H1 (cell line): ENCODE measurements at regions not wholly inside any gene's neighbourhood (a gene's known extent, or its start where the extent isn't known, plus 50 kb on each side); places are given as distances from the start of the nearest gene placed in this dataset.

ENCODE experiments used
- CTCF ChIA-PET: fragments of 300-600 bp; sonication (Branson Sonifier 250); formaldehyde crosslinking; loops from one replicate; lab custom pipeline; 2021; ENCODE audit not compliant: partially characterized antibody; lab: Charles Lee
- POLR2A ChIA-PET: fragments of 300-600 bp; sonication (Branson Sonifier 250); formaldehyde crosslinking; loops from one replicate; lab custom pipeline; 2021; ENCODE audit warnings: inconsistent platforms; ENCODE audit not compliant: partially characterized antibody; lab: Charles Lee
- DNase-seq, 2 experiments: peaks; one replicate each; pipeline versions ENCODE4 v3.0.0 to v3.0.0-alpha.2; 2010 to 2022; ENCODE audit warnings: low spot score in 2 of 2, low read depth in 1 of 2, mixed read lengths in 1 of 2
- FAIRE-seq: peaks from 2 replicates; lab custom pipeline; 2011; peaks lifted over from hg19 to GRCh38; lab: Jason Lieb, UNC
- H2AFZ ChIP-seq: 2 replicates; pipeline ENCODE4 v1.8.1; 2012; ENCODE audit warnings: low read length, inconsistent platforms
- H2AK5ac ChIP-seq: 2 replicates; pipeline ENCODE4 v1.6.1; 2013; ENCODE audit warnings: low read depth, low read length
- H2BK120ac ChIP-seq: replicated peaks from 2 replicates; pipeline ENCODE3; 2013; ENCODE audit warnings: low read depth, low read length, inconsistent platforms
- H2BK12ac ChIP-seq: 2 replicates; pipeline ENCODE4 v1.6.1; 2013; ENCODE audit warnings: low read depth, low read length
- H2BK15ac ChIP-seq: 2 replicates; pipeline ENCODE4 v1.6.1; 2013; ENCODE audit warnings: low read length
- H2BK20ac ChIP-seq: 2 replicates; pipeline ENCODE4 v1.6.1; 2013; ENCODE audit warnings: low read length
- H2BK5ac ChIP-seq: 2 replicates; pipeline ENCODE4 v1.6.1; 2013; ENCODE audit warnings: low read depth, low read length
- H3K14ac ChIP-seq: 2 replicates; pipeline ENCODE4 v1.6.1; 2013; ENCODE audit warnings: inconsistent platforms; ENCODE audit not compliant: insufficient read length
- H3K18ac ChIP-seq: 2 replicates; pipeline ENCODE4 v1.6.1; 2013; ENCODE audit warnings: low read length; ENCODE audit errors: extremely low read depth
- H3K23ac ChIP-seq: 2 replicates; pipeline ENCODE4 v1.6.1; 2013; ENCODE audit warnings: inconsistent platforms; ENCODE audit not compliant: insufficient read length
- H3K23me2 ChIP-seq: 2 replicates; pipeline ENCODE4 v1.6.1; 2013; ENCODE audit warnings: low read depth, low read length
- H3K27ac ChIP-seq: 2 replicates; pipeline ENCODE4 v1.6.1; 2011; ENCODE audit warnings: low read depth, low read length, inconsistent platforms
- H3K27me3 ChIP-seq, 4 experiments: replicated peaks in 1 of 4; 1 replicate in 1 of 4; 2 replicates in 3 of 4; pipeline versions ENCODE4 v1.6.1 to v1.8.1; 2011 to 2013; ENCODE audit warnings: low read length in 3 of 4, mild to moderate bottlenecking in 3 of 4, inconsistent platforms in 2 of 4, mixed read lengths in 2 of 4, moderate library complexity in 1 of 4; ENCODE audit not compliant: control insufficient read depth in 3 of 4, insufficient read depth in 3 of 4; ENCODE audit errors: extremely low read depth in 1 of 4
- H3K36me3 ChIP-seq, 4 experiments: 2 replicates each; pipeline versions ENCODE4 v1.6.1 to v1.8.1; 2011 to 2013; ENCODE audit warnings: mild to moderate bottlenecking in 4 of 4, low read length in 3 of 4, moderate library complexity in 2 of 4, control low read depth in 1 of 4, inconsistent platforms in 1 of 4; ENCODE audit not compliant: insufficient read depth in 4 of 4, control insufficient read depth in 2 of 4
- H3K4ac ChIP-seq: replicated peaks from 2 replicates; pipeline ENCODE3; 2013; ENCODE audit warnings: low read length, low read depth, mixed read lengths, inconsistent platforms; ENCODE audit not compliant: insufficient read length
- H3K4me1 ChIP-seq, 4 experiments: replicated peaks in 1 of 4; 1 replicate in 1 of 4; 2 replicates in 3 of 4; pipeline versions ENCODE4 v1.6.1 to v1.8.1; 2011 to 2013; ENCODE audit warnings: low read length in 3 of 4, inconsistent platforms in 2 of 4, mixed read lengths in 1 of 4; ENCODE audit not compliant: insufficient read depth in 4 of 4, control insufficient read depth in 3 of 4
- H3K4me2 ChIP-seq, 2 experiments: 2 replicates each; pipeline versions ENCODE4 v1.6.1 to v1.8.1; 2011 to 2013; ENCODE audit warnings: low read depth in 2 of 2, low read length in 2 of 2, control low read depth in 1 of 2, inconsistent platforms in 1 of 2, mild to moderate bottlenecking in 1 of 2; ENCODE audit not compliant: insufficient read depth in 1 of 2
- H3K4me3 ChIP-seq, 4 experiments: fragments of 200-600, 300-600 bp in 1 of 4; sonication (generic), shearing (Covaris generic), sonication (Bioruptor Twin) in 1 of 4; 2 replicates each; pipeline versions ENCODE4 v1.5.1 to v1.8.1; 2011 to 2016; ENCODE audit warnings: low read length in 4 of 4, low read depth in 3 of 4, control low read depth in 2 of 4, inconsistent platforms in 2 of 4, mild to moderate bottlenecking in 2 of 4, mixed read lengths in 1 of 4, moderate library complexity in 1 of 4; ENCODE audit not compliant: insufficient read depth in 2 of 4; ENCODE audit errors: extremely low read depth in 1 of 4
- H3K56ac ChIP-seq: replicated peaks from 2 replicates; pipeline ENCODE3; 2013; ENCODE audit warnings: low read depth, mild to moderate bottlenecking, mixed read lengths, low read length, inconsistent platforms; ENCODE audit not compliant: insufficient read length
- H3K79me1 ChIP-seq: 2 replicates; pipeline ENCODE4 v1.6.1; 2013; ENCODE audit warnings: low read depth, low read length, control low read depth
- H3K79me2 ChIP-seq, 2 experiments: 2 replicates each; pipeline versions ENCODE4 v1.6.1 to v1.8.1; 2012 to 2013; ENCODE audit warnings: low read length in 2 of 2, mild to moderate bottlenecking in 2 of 2, inconsistent platforms in 1 of 2; ENCODE audit not compliant: insufficient read depth in 2 of 2, control insufficient read depth in 1 of 2
- H3K9ac ChIP-seq, 4 experiments: replicated peaks in 1 of 4; 1 replicate in 1 of 4; 2 replicates in 3 of 4; pipeline versions ENCODE4 v1.6.1 to v1.8.1; 2011 to 2013; ENCODE audit warnings: low read depth in 3 of 4, low read length in 3 of 4, control low read depth in 2 of 4, mild to moderate bottlenecking in 2 of 4, moderate library complexity in 2 of 4, inconsistent platforms in 1 of 4; ENCODE audit errors: extremely low read depth in 1 of 4
- H3K9me3 ChIP-seq, 2 experiments: 2 replicates each; pipeline versions ENCODE4 v1.6.1 to v1.8.1; 2012 to 2013; ENCODE audit warnings: mild to moderate bottlenecking in 2 of 2, moderate library complexity in 2 of 2, control low read depth in 1 of 2, inconsistent platforms in 1 of 2, low read depth in 1 of 2, low read length in 1 of 2, mixed read lengths in 1 of 2; ENCODE audit not compliant: insufficient read depth in 2 of 2
- H4K20me1 ChIP-seq, 2 experiments: replicated peaks in 1 of 2; 2 replicates each; pipeline versions ENCODE3 to v1.8.1; 2011 to 2013; ENCODE audit warnings: inconsistent platforms in 2 of 2, low read length in 2 of 2, mild to moderate bottlenecking in 1 of 2; ENCODE audit not compliant: insufficient read depth in 2 of 2, control insufficient read depth in 1 of 2
- H4K5ac ChIP-seq: 2 replicates; pipeline ENCODE4 v1.6.1; 2013; ENCODE audit warnings: low read length, low read depth, mixed read lengths, inconsistent platforms; ENCODE audit not compliant: insufficient read length
- H4K8ac ChIP-seq: 2 replicates; pipeline ENCODE4 v1.8.0; 2013; ENCODE audit warnings: mild to moderate bottlenecking, moderate library complexity, low read length, inconsistent platforms; ENCODE audit not compliant: insufficient read depth; ENCODE audit errors: extremely low read depth
- H4K91ac ChIP-seq: replicated peaks from 2 replicates; pipeline ENCODE3; 2013; ENCODE audit warnings: low read length, mixed read lengths, inconsistent platforms; ENCODE audit not compliant: insufficient read length
- EGR1 ChIP-seq: IDR thresholded peaks from 2 replicates; pipeline ENCODE4 v1.6.1; 2011; ENCODE audit warnings: low read depth, low read length, borderline replicate concordance
- SP2 ChIP-seq: IDR thresholded peaks from 2 replicates; pipeline ENCODE4 v1.6.1; 2012; ENCODE audit warnings: mild to moderate bottlenecking, low read length, inconsistent platforms
- WGBS, 2 experiments: shearing (Covaris generic) in 1 of 2; methylation state at CpG; one replicate each; pipeline versions ENCODE4 v1.1.6 to v1.1.7; 2013 to 2015; ENCODE audit warnings: low lambda C conversion rate in 2 of 2, mixed read lengths in 2 of 2, inconsistent platforms in 1 of 2, low coverage in 1 of 2, missing lambda C conversion rate in 1 of 2; ENCODE audit not compliant: insufficient replicate concordance in 2 of 2, insufficient coverage in 1 of 2, insufficient read length in 1 of 2; ENCODE audit errors: extremely low coverage in 1 of 2, missing lambda C conversion rate in 1 of 2; 5-methylcytosine and 5-hydroxymethylcytosine counted together

- Histone ChIP-seq H3K23ac (no peak overlapping the region), H3K79me1 (no peaks in the 10 kb centered on the region), H4K5ac (no peak overlapping the region), H2BK20ac (no peak overlapping the region), H2BK12ac (no peak overlapping the region), H2AFZ (no peak overlapping the region), H3K9ac (no peak overlapping the region), H2AK5ac (no peak overlapping the region), H3K4ac (no peak overlapping the region), H3K18ac (no peak overlapping the region), H3K4me1 (no peaks in the 10 kb centered on the region), H4K91ac (no peak overlapping the region), H3K36me3 (no peaks in the 10 kb centered on the region), H3K4me3 (no peak overlapping the region), H3K4me2 (no peak overlapping the region), H3K23me2 (no peaks in the 10 kb centered on the region), H3K27me3 (no peaks in the 10 kb centered on the region; a peak in 1 of 7 replicates), H2BK15ac (no peak overlapping the region), H3K56ac (no peak overlapping the region), H3K79me2 (no peaks in the 10 kb centered on the region), H3K14ac (no peak overlapping the region), H4K20me1 (no peaks in the 10 kb centered on the region), H4K8ac (no peak overlapping the region), H2BK120ac (no peak overlapping the region), H2BK5ac (no peak overlapping the region), H3K9me3 (no peaks in the 10 kb centered on the region), H3K27ac (no peak overlapping the region)
- no peak for DNase-seq
- TF ChIP-seq SP2 (no peak), EGR1 (no peak)
- ChIA-PET POLR2A (no interaction called here), CTCF (interaction anchor here (0.9 to 2.5 kb wide), 4 partner anchors 10 to 215 kb away, joined by 3 to 8 read pairs (median 5); no protein-coding TSS in a partner anchor)
- no peak for FAIRE-seq
- 88% methylated on average over 8 of the region's 9 CpGs; no CpG with 5 or more reads in 1 of the 2 experiments for WGBS, 2 experiments
Observed at GRCh38 chr11:114989536-114989935, 311.2 kb downstream of the NXPE2 start.
